IMR-90 (cell line): ENCODE measurements at regions not wholly inside any gene's neighbourhood (a gene's known extent, or its start where the extent isn't known, plus 50 kb on each side); places are given as distances from the start of the nearest gene placed in this dataset.

Experiments used
- ATAC-seq: fragments of 200-7000 bp; cut with Tn5 transposase; 2 replicates; pipeline ENCODE4 v1.9.1; 2020; ENCODE audit warnings: low read depth, mild to moderate bottlenecking, moderate library complexity
- BruUV-seq: library from RNA; stranded (reverse); fragments of 400-500 nt; replicated peaks from 2 replicates; lab custom pipeline; 2021; lab: Mats Ljungman, UMichigan
- CTCF ChIA-PET: fragments of 300-600 bp; formaldehyde crosslinking; extraction: SDS; loops from one replicate; lab custom pipeline; 2021; ENCODE audit warnings: antibody characterized with exemption; lab: Yijun Ruan, JAX
- POLR2A ChIA-PET: fragments of 300-600 bp; sonication (Branson Sonifier 250); formaldehyde crosslinking; loops from one replicate; lab custom pipeline; 2022; ENCODE audit warnings: antibody characterized with exemption; ENCODE audit not compliant: unreplicated experiment; lab: Charles Lee
- DNase-seq: peaks from one replicate; pipeline ENCODE4 v3.0.0; 2013
- H2AFZ ChIP-seq: replicated peaks from 2 replicates; pipeline ENCODE3; 2013; ENCODE audit warnings: low read length, mild to moderate bottlenecking; ENCODE audit not compliant: poor library complexity
- H2AK5ac ChIP-seq: 2 replicates; pipeline ENCODE4 v1.6.1; 2013; ENCODE audit warnings: low read depth, low read length, inconsistent platforms
- H2AK9ac ChIP-seq: replicated peaks from 2 replicates; pipeline ENCODE3; 2013; ENCODE audit warnings: mild to moderate bottlenecking, low read depth, low read length, moderate library complexity; ENCODE audit not compliant: poor library complexity
- H2BK120ac ChIP-seq: 2 replicates; pipeline ENCODE4 v1.6.1; 2013; ENCODE audit warnings: low read depth, low read length, inconsistent platforms
- H2BK15ac ChIP-seq: 3 replicates; pipeline ENCODE4 v1.6.1; 2013; ENCODE audit warnings: low read depth, low read length, inconsistent platforms
- H2BK20ac ChIP-seq: 2 replicates; pipeline ENCODE4 v1.6.1; 2013; ENCODE audit warnings: low read depth, mild to moderate bottlenecking, inconsistent platforms, low read length, moderate library complexity
- H2BK5ac ChIP-seq: 2 replicates; pipeline ENCODE4 v1.6.1; 2013; ENCODE audit warnings: mild to moderate bottlenecking, low read depth, low read length, inconsistent platforms; ENCODE audit not compliant: poor library complexity, severe bottlenecking
- H3K14ac ChIP-seq: replicated peaks from 2 replicates; pipeline ENCODE4 v1.6.1; 2013; ENCODE audit warnings: low read depth, low read length, inconsistent platforms
- H3K18ac ChIP-seq: 2 replicates; pipeline ENCODE4 v1.6.1; 2013; ENCODE audit warnings: low read depth, low read length, control low read depth
- H3K23ac ChIP-seq: 2 replicates; pipeline ENCODE4 v1.6.1; 2013; ENCODE audit warnings: low read depth, low read length, inconsistent platforms
- H3K27ac ChIP-seq: 2 replicates; pipeline ENCODE4 v1.5.1; 2013; ENCODE audit warnings: mild to moderate bottlenecking, control low read depth, low read length; ENCODE audit not compliant: insufficient read depth
- H3K27me3 ChIP-seq: 2 replicates; pipeline ENCODE4 v1.6.1; 2013; ENCODE audit warnings: low read length; ENCODE audit not compliant: control insufficient read depth, insufficient read depth
- H3K36me3 ChIP-seq: 2 replicates; pipeline ENCODE4 v1.6.1; 2013; ENCODE audit warnings: low read length, mixed read lengths; ENCODE audit not compliant: control insufficient read depth, insufficient read depth
- H3K4ac ChIP-seq: 2 replicates; pipeline ENCODE4 v1.6.1; 2013; ENCODE audit warnings: low read depth, low read length, inconsistent platforms
- H3K4me1 ChIP-seq: 2 replicates; pipeline ENCODE4 v1.6.1; 2013; ENCODE audit warnings: low read length, mixed read lengths; ENCODE audit not compliant: control insufficient read depth, insufficient read depth
- H3K4me2 ChIP-seq: 2 replicates; pipeline ENCODE4 v1.6.1; 2013; ENCODE audit warnings: low read depth, mild to moderate bottlenecking, control low read depth, low read length, moderate library complexity
- H3K4me3 ChIP-seq: 2 replicates; pipeline ENCODE4 v1.5.1; 2013; ENCODE audit warnings: low read depth, mild to moderate bottlenecking, control low read depth, low read length, moderate library complexity; ENCODE audit not compliant: insufficient read depth
- H3K56ac ChIP-seq: 2 replicates; pipeline ENCODE4 v1.6.1; 2013; ENCODE audit warnings: low read length, inconsistent platforms; ENCODE audit not compliant: insufficient read depth; ENCODE audit errors: extremely low read depth
- H3K79me1 ChIP-seq, 2 experiments: 2 replicates each; pipeline ENCODE4 v1.6.1; 2013; ENCODE audit warnings: low read length in 2 of 2, inconsistent platforms in 1 of 2, low read depth in 1 of 2
- H3K9ac ChIP-seq: 2 replicates; pipeline ENCODE4 v1.6.1; 2013; ENCODE audit warnings: low read depth, low read length, control low read depth
- H3K9me1 ChIP-seq: 2 replicates; pipeline ENCODE4 v1.6.1; 2013; ENCODE audit warnings: low read length, inconsistent platforms; ENCODE audit not compliant: insufficient read depth
- H3K9me3 ChIP-seq: 2 replicates; pipeline ENCODE4 v1.6.1; 2013; ENCODE audit warnings: low read length; ENCODE audit not compliant: control insufficient read depth, insufficient read depth
- H4K20me1 ChIP-seq: 2 replicates; pipeline ENCODE4 v1.6.1; 2013; ENCODE audit warnings: low read length, inconsistent platforms; ENCODE audit not compliant: insufficient read depth
- H4K5ac ChIP-seq: 2 replicates; pipeline ENCODE4 v1.6.1; 2013; ENCODE audit warnings: mild to moderate bottlenecking, low read depth, low read length, control low read depth
- H4K8ac ChIP-seq, 2 experiments: 2 replicates each; pipeline ENCODE4 v1.6.1; 2013; ENCODE audit warnings: low read depth in 2 of 2, low read length in 2 of 2, control low read depth in 1 of 2, inconsistent platforms in 1 of 2
- H4K91ac ChIP-seq: 2 replicates; pipeline ENCODE4 v1.6.1; 2013; ENCODE audit warnings: low read depth, low read length, inconsistent platforms; ENCODE audit not compliant: insufficient read depth
- BHLHE40 ChIP-seq: fragments of 150-350 bp; IDR thresholded peaks from 2 replicates; pipeline ENCODE4 v1.6.1; 2016; ENCODE audit warnings: mild to moderate bottlenecking, low read depth, low read length
- CTCF ChIP-seq: conservative IDR thresholded peaks from 2 replicates; pipeline ENCODE4 v1.5.1; 2012; ENCODE audit warnings: mild to moderate bottlenecking, low read depth, low read length, improper control_type of control experiment
- RAD21 ChIP-seq: IDR thresholded peaks from 2 replicates; pipeline ENCODE4 v1.6.1; 2012; ENCODE audit warnings: low read length, improper control_type of control experiment
- SMC3 ChIP-seq: fragments of 150-350 bp; IDR thresholded peaks from 2 replicates; pipeline ENCODE4 v1.6.1; 2016; ENCODE audit warnings: low read depth, mild to moderate bottlenecking, antibody characterized with exemption, low read length, moderate library complexity
- WGBS, 2 experiments: methylation state at CpG; one replicate each; pipeline versions ENCODE4 v1.1.5 to v1.1.7; 2013; ENCODE audit warnings: missing lambda C conversion rate in 2 of 2; ENCODE audit not compliant: insufficient read length in 1 of 2; ENCODE audit errors: extremely low coverage in 2 of 2; 5-methylcytosine and 5-hydroxymethylcytosine counted together
- dilution Hi-C: fragments of 300-500 bp; cut with HindIII; formaldehyde crosslinking; loops from one replicate; pipeline ENCODE4 v1.14.3; 2018; ENCODE audit warnings: low sequenced_read_pairs; ENCODE audit not compliant: unreplicated experiment
- in situ Hi-C: fragments of 300-500 bp; cut with MboI; formaldehyde crosslinking; loops from 3 replicates; pipeline ENCODE4 v1.14.3; 2019; ENCODE audit warnings: low sequenced_read_pairs, inconsistent platforms, mixed read lengths
- intact Hi-C: fragments of 100-400 bp; cut with micrococcal nuclease; formaldehyde crosslinking; loops from 2 replicates; pipeline ENCODE4 v1.10.0; 2022

- Histone ChIP-seq H3K9me1 (no peaks in the 10 kb centered on the region), H3K9ac (no peak overlapping the region), H4K91ac (no peak overlapping the region), H3K18ac (no peak overlapping the region), H3K79me1 (no peaks in the 10 kb centered on the region), H2AK9ac (no peak overlapping the region), H3K4me1 (no peaks in the 10 kb centered on the region), H3K23ac (no peak overlapping the region), H3K27me3 (peaks cover 1% of the 10 kb centered on the region; the same call in 1 of the 2 replicates), H2BK5ac (no peak overlapping the region), H2BK15ac (no peak overlapping the region), H2AFZ (no peak overlapping the region), H2BK120ac (no peak overlapping the region), H3K56ac (no peak overlapping the region), H3K9me3 (no peaks in the 10 kb centered on the region), H3K27ac (no peak overlapping the region), H2BK20ac (no peak overlapping the region), H3K4me3 (no peak overlapping the region), H4K5ac (no peak overlapping the region), H3K4ac (no peak overlapping the region), H4K8ac (no peak overlapping the region), H3K36me3 (no peaks in the 10 kb centered on the region), H4K20me1 (no peaks in the 10 kb centered on the region), H3K4me2 (no peak overlapping the region), H2AK5ac (no peak overlapping the region), H3K14ac (no peak overlapping the region)
- in situ Hi-C loops = loop anchor here (10.0 kb wide), 1 partner anchor 239 kb away; no protein-coding TSS in a partner anchor
- 0% methylated on average over 1 of the region's 4 CpGs; no CpG with 5 or more reads in 1 of the 2 experiments for WGBS, 2 experiments
- dilution Hi-C loops = no loop called here
- BruUV-seq = no TSS peak
- DNase-seq (peak; percentile 21), ATAC-seq (peak; percentile 70)
- CTCF ChIA-PET = interaction anchor here (1.0 to 1.1 kb wide), 2 partner anchors 237 kb away, joined by 5 read pairs; no protein-coding TSS in a partner anchor
- POLR2A ChIA-PET = no interaction called here
- intact Hi-C loops = loop anchor here (1.0 to 10.0 kb wide), 2 partner anchors 239 to 1169 kb away; no protein-coding TSS in a partner anchor
- TF ChIP-seq BHLHE40 (no peak), SMC3 (0 out of 2 replicates have a peak, but pooled peaks have one; percentile 17), RAD21 (peak; percentile 50), CTCF (peak; percentile 61)
These were observed 160.4 kb upstream of the GPR101 start for GRCh38 chrX:137194164-137194563.
